ENCODE measurements at regions not wholly inside any gene's neighbourhood (a gene's known extent, or its start where the extent isn't known, plus 50 kb on each side); places are given as distances from the start of the nearest gene placed in this dataset.

GRCh38 chrX:22325096-22325495 is 52.4 kb downstream of the CBLL2 start:
- no peak for DNase-seq

GRCh38 chrX:22329783-22330182 is 57.1 kb downstream of the CBLL2 start:
- DNase-seq: no peak

GRCh38 chrX:22338740-22339139 is 66.0 kb downstream of the CBLL2 start:
- DNase-seq: no peak

GRCh38 chrX:22339459-22339858 is 66.7 kb downstream of the CBLL2 start:
- no peak for DNase-seq

GRCh38 chrX:22340022-22340616 is 67.4 kb downstream of the CBLL2 start:
- DNase-seq: no peak

GRCh38 chrX:22343192-22343591 is 70.5 kb downstream of the CBLL2 start:
- DNase-seq: no peak

- no peak for DNase-seq
These were observed 73.2 kb downstream of the CBLL2 start for GRCh38 chrX:22345884-22346283.

- DNase-seq: no peak
These were observed 74.8 kb downstream of the CBLL2 start for GRCh38 chrX:22347491-22347890.

- no peak for DNase-seq
These were observed 76.4 kb downstream of the CBLL2 start for GRCh38 chrX:22349116-22349515.

GRCh38 chrX:22351076-22351475 is 78.4 kb downstream of the CBLL2 start:
- no peak for DNase-seq

GRCh38 chrX:22351966-22352365 is 79.3 kb downstream of the CBLL2 start:
- DNase-seq: no peak

GRCh38 chrX:22357621-22358020 is 84.9 kb downstream of the CBLL2 start:
- no peak for DNase-seq

GRCh38 chrX:22360129-22360528 is 87.4 kb downstream of the CBLL2 start:
- DNase-seq: no peak

GRCh38 chrX:22365460-22365859 is 92.7 kb downstream of the CBLL2 start:
- DNase-seq: no peak

GRCh38 chrX:22366166-22366702 is 93.5 kb downstream of the CBLL2 start:
- no peak for DNase-seq

- DNase-seq: no peak
These were observed 94.2 kb downstream of the CBLL2 start for GRCh38 chrX:22366906-22367305.

GRCh38 chrX:22373094-22373493 is 100.4 kb downstream of the CBLL2 start:
- no peak for DNase-seq

GRCh38 chrX:22373766-22374165 is 101.1 kb downstream of the CBLL2 start:
- no peak for DNase-seq

- no peak for DNase-seq
These were observed 103.7 kb downstream of the CBLL2 start for GRCh38 chrX:22376369-22376768.

- no peak for DNase-seq
These were observed 105.6 kb downstream of the CBLL2 start for GRCh38 chrX:22378296-22378695.

GRCh38 chrX:22383988-22384387 is 111.3 kb downstream of the CBLL2 start:
- no peak for DNase-seq

GRCh38 chrX:22389556-22390179 is 117.0 kb downstream of the CBLL2 start:
- no peak for DNase-seq

GRCh38 chrX:22392133-22392948 is 119.6 kb downstream of the CBLL2 start:
- DNase-seq: no peak

GRCh38 chrX:22395372-22395771 is 122.7 kb downstream of the CBLL2 start:
- no peak for DNase-seq
